Activated T-cell treated with anti-CD3 and anti-CD28 coated beads for 48 hours (primary cell): ENCODE measurements at regions not wholly inside any gene's neighbourhood (a gene's known extent, or its start where the extent isn't known, plus 50 kb on each side); places are given as distances from the start of the nearest gene placed in this dataset.
"Not testable (repeated sequence)": the region's sequence is repeated elsewhere in the genome, so short reads cannot be mapped to it uniquely, and the experiment has no call there.

ENCODE experiments used
- DNase-seq: peaks from one replicate; pipeline ENCODE4 v3.0.0-alpha.2; 2020; ENCODE audit warnings: low read depth

DNA sequence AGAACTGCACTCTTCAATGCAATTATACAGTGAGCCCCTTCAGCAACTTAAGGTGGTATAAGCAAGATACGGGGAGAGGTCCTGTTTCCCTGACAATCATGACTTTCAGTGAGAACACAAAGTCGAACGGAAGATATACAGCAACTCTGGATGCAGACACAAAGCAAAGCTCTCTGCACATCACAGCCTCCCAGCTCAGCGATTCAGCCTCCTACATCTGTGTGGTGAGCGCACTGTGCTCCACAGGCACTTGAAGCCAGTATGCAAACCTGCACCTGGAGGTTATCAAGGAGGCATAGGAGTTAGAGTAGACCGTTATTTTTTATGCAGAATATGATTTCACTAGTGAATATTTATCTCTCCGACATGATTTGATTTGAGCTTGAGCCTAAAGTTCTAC, 152.2 kb upstream of the OR4E1 start:
- no peak for DNase-seq

- peak; percentile 21 for DNase-seq
Measured at GRCh38 chr14:21825149-21825743, 151.6 kb upstream of the OR4E1 start.

GRCh38 chr14:21822109-21822508, 148.5 kb upstream of the OR4E1 start:
- no peak for DNase-seq

GRCh38 chr14:21820631-21821030, 147.0 kb upstream of the OR4E1 start:
- DNase-seq: no peak

GRCh38 chr14:21819891-21820290, 146.3 kb upstream of the OR4E1 start:
- not testable (repeated sequence) for DNase-seq

DNA sequence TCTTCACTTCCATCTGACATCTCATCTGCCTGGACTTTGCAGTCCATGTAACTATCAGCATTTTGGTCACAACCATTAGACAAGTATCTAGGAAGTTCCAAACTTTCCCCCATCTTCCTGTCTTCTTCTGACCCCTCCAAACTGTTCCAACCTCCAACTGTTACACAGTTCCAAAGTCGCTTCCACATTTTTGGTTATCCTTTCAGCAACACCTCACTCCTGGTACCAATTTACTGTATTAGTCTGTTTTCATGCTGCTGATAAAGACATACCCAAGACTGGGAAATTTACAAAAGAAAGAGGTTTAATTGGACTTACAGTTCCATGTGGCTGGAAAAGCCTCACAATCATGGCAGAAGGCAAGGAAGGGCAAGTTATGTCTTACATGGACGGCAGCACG, 143.4 kb upstream of the OR4E1 start:
- not testable (repeated sequence) for DNase-seq

DNA sequence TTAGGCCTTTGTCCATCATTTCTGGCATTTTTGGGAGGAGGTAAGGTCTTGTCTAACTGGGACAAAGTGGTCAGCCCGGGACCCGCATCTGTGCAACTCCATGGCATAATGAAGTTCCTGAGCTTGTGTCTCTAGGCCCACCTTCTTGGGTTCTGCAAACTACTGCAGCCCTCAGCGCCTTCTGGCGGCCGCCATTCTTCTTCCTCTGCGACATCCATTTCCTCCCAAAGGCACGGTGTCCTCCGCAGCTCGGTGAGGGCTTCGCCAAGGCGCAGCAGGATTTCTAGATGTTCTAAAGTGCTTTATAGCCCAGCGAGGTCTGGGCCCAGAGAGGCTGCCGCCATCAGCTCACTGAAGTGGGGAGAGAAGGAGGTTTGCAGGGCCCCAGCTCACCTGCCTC, 134.4 kb upstream of the OR4E1 start:
- no peak for DNase-seq

- no peak for DNase-seq
Measured at GRCh38 chr14:21804981-21805380, 131.4 kb upstream of the OR4E1 start.

DNA sequence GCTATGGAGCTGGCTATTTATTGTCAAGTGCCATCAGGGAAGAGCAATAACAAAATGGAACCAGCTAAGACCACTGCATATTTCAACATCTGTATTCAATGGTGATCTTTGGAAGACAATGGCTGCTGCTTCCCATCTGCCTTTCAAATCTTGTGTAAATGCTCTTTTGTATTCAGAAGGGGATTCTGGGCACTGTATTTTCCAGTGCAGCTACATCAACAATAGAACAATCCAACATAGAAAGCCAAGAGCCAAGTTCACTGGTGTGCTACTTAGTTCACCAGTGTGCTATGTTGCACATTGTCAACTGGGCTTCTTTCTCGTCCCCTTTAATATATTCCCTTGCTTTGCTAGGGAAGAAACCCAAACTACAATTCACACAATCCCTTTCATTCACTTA, 128.8 kb upstream of the OR4E1 start:
- DNase-seq: no peak

DNA sequence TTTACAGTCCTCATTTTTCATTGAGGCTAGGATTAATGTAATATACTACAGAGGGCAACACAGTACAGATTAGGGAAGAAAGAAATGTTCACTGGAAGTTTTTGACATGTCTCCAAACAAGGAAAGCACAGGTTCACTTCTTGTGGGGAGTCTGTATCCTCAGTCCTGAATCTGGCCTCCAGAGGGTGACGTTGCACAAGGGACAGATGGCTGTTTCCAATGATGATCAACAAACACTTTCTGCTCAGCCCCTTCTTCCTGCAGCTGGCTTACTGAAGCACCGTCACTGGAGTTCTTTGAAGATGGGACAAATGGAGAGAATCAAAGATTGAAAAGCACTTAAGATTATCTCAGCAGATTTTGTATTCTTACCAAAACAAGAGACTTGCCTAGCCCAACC, 123.3 kb upstream of the OR4E1 start:
- DNase-seq: no peak

GRCh38 chr14:21795456-21795855, 121.8 kb upstream of the OR4E1 start:
- no peak for DNase-seq

- no peak for DNase-seq
Measured at GRCh38 chr14:21791749-21792148, 118.1 kb upstream of the OR4E1 start.

- DNase-seq: not testable (repeated sequence)
Measured at GRCh38 chr14:21788687-21789086, 115.1 kb upstream of the OR4E1 start.

DNA sequence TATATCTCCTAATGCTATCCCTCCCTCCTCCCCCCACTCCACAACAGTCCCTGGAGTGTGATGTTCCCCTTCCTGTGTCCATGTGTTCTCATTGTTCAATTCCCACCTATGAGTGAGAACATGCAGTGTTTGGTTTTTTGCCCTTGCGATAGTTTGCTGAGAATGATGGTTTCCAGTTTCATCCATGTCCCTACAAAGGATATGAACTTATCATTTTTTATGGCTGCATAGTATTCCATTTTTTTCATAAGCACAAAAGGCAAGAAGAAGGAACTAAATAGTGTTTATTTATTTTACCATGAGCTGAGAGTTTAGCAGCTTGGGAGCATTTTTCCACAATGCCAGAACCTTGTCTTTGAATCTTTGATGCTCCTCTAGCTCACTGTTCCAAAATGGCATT, 113.6 kb upstream of the OR4E1 start:
- DNase-seq: not testable (repeated sequence)

- no peak for DNase-seq
Measured at GRCh38 chr14:21781543-21781942, 107.9 kb upstream of the OR4E1 start.

- DNase-seq: no peak
Measured at GRCh38 chr14:21780429-21781084, 106.9 kb upstream of the OR4E1 start.

DNA sequence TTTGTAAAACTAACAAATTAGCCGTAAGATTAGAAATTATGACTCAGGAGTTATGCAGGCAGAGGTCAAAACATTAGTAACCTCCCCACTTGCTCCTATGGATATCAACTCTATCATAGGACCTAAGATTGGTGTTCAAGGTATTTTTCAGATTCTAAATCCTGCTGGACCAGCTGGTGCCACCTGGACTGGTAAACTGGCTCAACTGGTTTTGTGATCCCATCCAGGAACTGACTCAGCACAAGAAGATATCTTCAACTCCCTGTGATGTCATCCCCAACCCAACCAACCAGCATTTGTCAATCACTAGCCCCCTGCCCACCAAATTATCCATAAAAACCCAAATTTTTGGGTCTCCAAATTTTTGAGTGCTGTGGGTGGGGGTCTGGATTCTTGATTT, 98.1 kb upstream of the OR4E1 start:
- DNase-seq: no peak

DNA sequence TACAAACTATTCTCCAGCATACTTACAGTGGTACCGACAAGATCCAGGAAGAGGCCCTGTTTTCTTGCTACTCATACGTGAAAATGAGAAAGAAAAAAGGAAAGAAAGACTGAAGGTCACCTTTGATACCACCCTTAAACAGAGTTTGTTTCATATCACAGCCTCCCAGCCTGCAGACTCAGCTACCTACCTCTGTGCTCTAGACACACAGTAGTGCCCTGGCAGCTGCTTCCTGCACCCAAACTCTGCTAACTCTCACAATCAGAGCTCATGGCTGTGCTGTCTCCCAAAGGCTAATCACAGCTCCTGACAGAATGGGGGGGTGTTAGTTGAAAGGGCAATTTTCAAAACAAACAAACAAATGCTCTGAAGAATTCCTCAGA, 95.2 kb upstream of the OR4E1 start:
- DNase-seq: no peak

DNA sequence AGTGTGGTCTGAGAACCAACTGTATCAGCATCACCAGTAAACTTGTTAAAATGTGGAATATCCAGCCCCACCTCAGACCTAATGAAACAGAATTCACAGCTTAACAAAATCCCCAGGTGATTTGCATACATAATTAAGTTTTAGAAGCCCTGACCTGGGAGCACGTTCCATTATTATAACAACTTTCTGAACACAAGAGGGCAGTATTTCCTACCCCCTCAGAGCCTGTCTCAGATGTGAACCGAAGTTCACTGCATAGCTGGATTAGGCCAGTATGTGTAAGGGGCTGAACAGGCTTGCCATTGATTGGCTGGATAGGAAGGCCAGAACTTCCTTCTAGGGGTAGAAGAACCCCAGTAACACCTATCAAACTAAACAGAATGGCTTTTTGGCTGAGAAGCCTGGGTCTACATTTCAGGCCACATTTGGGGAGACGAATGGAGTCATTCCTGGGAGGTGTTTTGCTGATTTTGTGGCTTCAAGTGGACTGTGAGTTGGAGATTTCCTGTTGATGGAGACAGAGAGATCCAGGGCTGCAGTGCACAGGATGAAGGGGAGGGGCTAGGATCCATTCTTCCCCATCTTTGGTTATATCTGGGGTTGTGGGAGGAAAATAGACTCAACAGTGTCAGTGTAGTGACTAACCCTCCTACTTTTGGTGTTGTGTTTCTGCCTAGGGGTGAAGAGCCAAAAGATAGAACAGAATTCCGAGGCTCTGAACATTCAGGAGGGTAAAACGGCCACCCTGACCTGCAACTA, 94.7 kb upstream of the OR4E1 start:
- DNase-seq: no peak

DNA sequence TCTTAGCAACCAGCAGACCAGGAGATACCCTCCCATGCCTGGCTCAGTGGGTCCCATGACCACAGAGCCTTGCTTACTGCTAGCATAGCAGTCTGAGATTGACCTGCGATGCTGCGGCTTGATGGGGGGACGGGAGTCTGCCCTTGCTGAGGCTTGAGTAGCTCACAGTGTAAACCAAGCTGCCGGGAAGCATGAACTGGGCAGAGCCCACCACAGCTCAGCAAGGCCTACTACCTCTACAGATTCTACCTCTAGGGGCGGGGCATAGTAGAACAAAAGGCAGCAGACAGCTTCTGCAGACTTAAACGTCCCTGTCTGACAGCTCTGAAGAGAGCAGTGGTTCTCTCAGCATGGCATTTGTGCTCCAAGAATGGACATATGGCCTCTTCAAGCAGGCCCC, 86.7 kb upstream of the OR4E1 start:
- not testable (repeated sequence) for DNase-seq

GRCh38 chr14:21749306-21749868, 75.8 kb upstream of the OR4E1 start:
- no peak for DNase-seq

DNA sequence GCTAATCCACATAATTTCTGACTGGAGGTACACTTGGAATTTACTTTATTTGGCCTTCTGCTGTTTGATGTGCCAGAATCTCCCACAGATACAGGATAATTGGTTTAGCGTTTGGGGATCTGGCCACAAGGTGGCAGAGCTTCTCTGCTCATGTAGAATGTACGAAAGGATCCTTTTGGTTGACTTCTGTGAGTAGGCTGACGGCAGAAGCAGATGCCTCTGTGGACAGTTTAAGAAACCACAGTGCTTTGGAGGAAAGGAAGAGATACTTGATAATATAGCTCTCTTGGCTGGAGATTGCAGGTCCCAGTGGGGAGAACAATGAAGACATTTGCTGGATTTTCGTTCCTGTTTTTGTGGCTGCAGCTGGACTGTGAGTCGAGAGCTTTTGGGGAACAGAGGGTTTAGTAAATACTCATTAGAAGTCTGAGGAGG, 75.3 kb upstream of the OR4E1 start:
- DNase-seq: peak; percentile 31
